Activated T-helper 17 cell treated with anti-CD3 and anti-CD28 coated beads, Interleukin-2, amount 50 U/mL, for 72 hours (primary cell): ENCODE measurements at regions not wholly inside any gene's neighbourhood (a gene's known extent, or its start where the extent isn't known, plus 50 kb on each side); places are given as distances from the start of the nearest gene placed in this dataset.
"Not testable (repeated sequence)": the region's sequence is repeated elsewhere in the genome, so short reads cannot be mapped to it uniquely, and the experiment has no call there.

Experiments used
- ATAC-seq: fragments of 150-1000 bp; cut with Tn5 transposase; replicated peaks from 2 replicates; pipeline ENCODE4 v1.10.0; 2021; ENCODE audit warnings: mild to moderate bottlenecking, moderate library complexity
- H3K27ac Mint-ChIP-seq: one replicate; pipeline ENCODE4 v1.8.0; 2022; ENCODE audit warnings: mixed read lengths
- H3K27me3 Mint-ChIP-seq: one replicate; pipeline ENCODE4 v1.8.0; 2022; ENCODE audit warnings: mixed read lengths
- H3K36me3 Mint-ChIP-seq: one replicate; pipeline ENCODE4 v1.8.0; 2022; ENCODE audit warnings: low read depth, mild to moderate bottlenecking, mixed read lengths
- H3K4me1 Mint-ChIP-seq: one replicate; pipeline ENCODE4 v1.8.0; 2022; ENCODE audit warnings: mixed read lengths
- H3K4me3 Mint-ChIP-seq: one replicate; pipeline ENCODE4 v1.8.0; 2022; ENCODE audit warnings: mild to moderate bottlenecking, mixed read lengths
- H3K9me3 Mint-ChIP-seq: one replicate; pipeline ENCODE4 v1.8.0; 2022; ENCODE audit warnings: mixed read lengths

DNA sequence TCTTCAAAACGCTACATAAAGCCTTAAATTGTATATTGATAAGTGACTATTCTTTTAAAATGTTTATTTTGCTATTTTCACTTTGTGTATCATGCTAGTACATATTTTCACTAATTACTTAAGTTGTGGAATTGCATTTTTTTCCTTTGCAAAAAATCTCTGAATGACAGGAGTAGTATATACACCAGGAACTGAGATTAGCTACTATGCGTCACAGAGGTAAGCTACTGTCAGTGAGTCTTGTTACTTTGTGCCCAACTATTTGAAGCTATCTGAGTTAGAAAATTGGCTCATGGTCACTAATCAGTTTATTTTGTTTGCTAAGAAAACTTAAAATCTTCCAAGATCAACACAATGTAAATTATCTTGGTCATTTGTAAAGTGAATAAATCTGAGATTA, 887.4 kb downstream of the TMTC2 start:
- Mint-ChIP-seq H3K27me3 (no peaks in the 10 kb centered on the region), H3K4me1 (no peaks in the 10 kb centered on the region), H3K36me3 (no peaks in the 10 kb centered on the region), H3K27ac (no peak overlapping the region), H3K9me3 (peaks cover 4% of the 10 kb centered on the region), H3K4me3 (no peak overlapping the region)
- no peak for ATAC-seq

- Mint-ChIP-seq H3K4me3 (no peak overlapping the region), H3K9me3 (peaks cover 4% of the 10 kb centered on the region)
- no peak for ATAC-seq
These were observed 887.0 kb downstream of the TMTC2 start for GRCh38 chr12:83573671-83574070.

DNA sequence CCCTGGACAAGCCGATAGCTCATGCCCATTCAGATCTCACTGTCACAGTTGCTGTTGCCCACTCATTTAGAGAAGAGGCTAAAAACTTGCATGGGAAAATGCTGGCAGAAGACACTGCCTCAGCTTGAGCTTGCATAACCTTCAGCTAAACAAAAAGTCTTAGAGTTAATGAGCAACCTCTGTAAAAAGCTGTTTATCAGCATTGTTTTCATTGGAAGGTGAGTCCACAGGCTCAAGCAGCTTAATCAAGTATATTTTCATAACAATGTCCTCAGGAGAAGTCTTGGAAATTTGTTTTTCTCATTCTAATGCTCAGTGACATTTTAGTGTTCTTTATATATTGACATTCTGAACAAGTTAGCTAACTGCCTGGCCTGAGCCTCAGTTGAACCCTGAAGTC, 872.9 kb downstream of the TMTC2 start:
- ATAC-seq = no peak
- no peaks in the 10 kb centered on the region for H3K36me3 Mint-ChIP-seq
- H3K4me1 Mint-ChIP-seq = no peaks in the 10 kb centered on the region
- H3K27ac Mint-ChIP-seq = no peak overlapping the region
- H3K4me3 Mint-ChIP-seq = no peak overlapping the region
- H3K9me3 Mint-ChIP-seq = peaks cover 5% of the 10 kb centered on the region
- no peaks in the 10 kb centered on the region for H3K27me3 Mint-ChIP-seq

More at GRCh38 chr12:83573671-83574070, 887.0 kb downstream of the TMTC2 start:
- H3K27ac Mint-ChIP-seq = no peak overlapping the region
- H3K4me1 Mint-ChIP-seq = no peaks in the 10 kb centered on the region
- no peaks in the 10 kb centered on the region for H3K27me3 Mint-ChIP-seq
- no peaks in the 10 kb centered on the region for H3K36me3 Mint-ChIP-seq

GRCh38 chr12:83556040-83556439, 869.3 kb downstream of the TMTC2 start:
- H3K27me3 Mint-ChIP-seq, H3K4me3 Mint-ChIP-seq, H3K27ac Mint-ChIP-seq, H3K4me1 Mint-ChIP-seq, H3K9me3 Mint-ChIP-seq, ATAC-seq, H3K36me3 Mint-ChIP-seq: not testable (repeated sequence)

- H3K4me3 Mint-ChIP-seq = no peak overlapping the region
- no peaks in the 10 kb centered on the region for H3K4me1 Mint-ChIP-seq
- H3K27me3 Mint-ChIP-seq = no peaks in the 10 kb centered on the region
- ATAC-seq = no peak
- H3K27ac Mint-ChIP-seq = no peak overlapping the region
- H3K36me3 Mint-ChIP-seq = no peaks in the 10 kb centered on the region
- no peaks in the 10 kb centered on the region for H3K9me3 Mint-ChIP-seq
These were observed 854.7 kb downstream of the TMTC2 start for GRCh38 chr12:83541446-83541845.

DNA sequence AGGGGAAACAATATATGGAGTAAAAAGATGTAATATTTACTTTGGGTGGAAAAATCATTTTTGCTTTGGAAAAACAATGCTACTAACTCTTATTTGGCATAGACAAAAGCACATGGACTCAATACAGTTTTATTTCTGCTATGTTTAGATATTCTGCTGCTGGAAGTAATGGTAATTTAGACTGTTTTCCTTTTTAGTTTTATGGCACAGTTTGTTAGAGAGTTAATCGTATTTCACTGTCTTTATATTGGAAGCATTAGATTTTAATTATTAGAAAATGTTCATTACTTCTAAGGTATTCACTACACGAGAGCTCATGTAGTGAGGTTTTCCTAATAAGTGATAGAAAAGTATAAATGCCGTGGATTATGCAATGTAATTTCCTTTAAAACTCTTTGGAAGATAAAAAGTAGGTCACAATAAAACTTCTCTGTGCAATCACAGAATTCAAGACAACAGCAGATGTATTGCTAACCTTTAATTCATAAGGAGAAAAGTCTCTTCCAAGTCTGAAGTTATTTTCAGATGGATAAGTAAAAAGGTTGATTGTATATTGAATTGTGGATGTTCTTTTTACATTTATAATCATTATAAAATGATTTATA, 851.8 kb downstream of the TMTC2 start:
- no peak for ATAC-seq
- Mint-ChIP-seq H3K27ac (no peak overlapping the region), H3K27me3 (no peaks in the 10 kb centered on the region), H3K9me3 (no peaks in the 10 kb centered on the region), H3K4me3 (no peak overlapping the region), H3K36me3 (no peaks in the 10 kb centered on the region), H3K4me1 (no peaks in the 10 kb centered on the region)

DNA sequence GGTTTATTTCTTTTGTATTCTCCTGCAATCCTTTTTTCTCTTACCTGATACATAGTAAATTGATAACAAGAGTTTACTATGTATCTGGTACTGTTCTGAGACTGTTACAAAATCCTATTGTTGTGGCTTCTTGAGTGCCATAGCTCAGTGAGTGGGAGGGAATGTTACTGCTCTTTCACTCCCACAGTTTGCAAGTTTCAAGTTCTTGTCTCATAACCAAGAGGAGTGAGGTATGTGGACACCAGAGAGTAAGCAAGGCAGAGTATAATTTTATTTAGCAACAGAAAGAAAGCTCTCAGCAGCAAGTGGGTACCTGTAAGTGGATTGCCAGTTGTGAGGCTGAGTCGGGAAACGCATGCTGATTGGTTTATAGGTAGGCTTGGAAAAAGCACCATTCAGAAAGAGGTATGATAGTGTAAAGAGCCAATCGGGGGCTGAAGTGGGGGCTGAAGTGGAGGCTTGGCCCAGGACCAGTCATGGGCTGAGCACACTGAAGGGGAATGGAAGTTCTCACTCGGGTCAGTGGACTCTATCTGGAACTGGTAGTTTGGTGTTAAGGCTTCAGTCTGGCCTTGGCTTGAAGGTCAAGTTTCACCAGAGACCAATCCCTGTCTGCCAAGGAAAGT, 850.8 kb downstream of the TMTC2 start:
- no peaks in the 10 kb centered on the region for H3K4me1 Mint-ChIP-seq
- no peak for ATAC-seq
- H3K36me3 Mint-ChIP-seq = no peaks in the 10 kb centered on the region
- no peaks in the 10 kb centered on the region for H3K27me3 Mint-ChIP-seq
- H3K9me3 Mint-ChIP-seq = no peaks in the 10 kb centered on the region
- no peak overlapping the region for H3K4me3 Mint-ChIP-seq
- no peak overlapping the region for H3K27ac Mint-ChIP-seq

DNA sequence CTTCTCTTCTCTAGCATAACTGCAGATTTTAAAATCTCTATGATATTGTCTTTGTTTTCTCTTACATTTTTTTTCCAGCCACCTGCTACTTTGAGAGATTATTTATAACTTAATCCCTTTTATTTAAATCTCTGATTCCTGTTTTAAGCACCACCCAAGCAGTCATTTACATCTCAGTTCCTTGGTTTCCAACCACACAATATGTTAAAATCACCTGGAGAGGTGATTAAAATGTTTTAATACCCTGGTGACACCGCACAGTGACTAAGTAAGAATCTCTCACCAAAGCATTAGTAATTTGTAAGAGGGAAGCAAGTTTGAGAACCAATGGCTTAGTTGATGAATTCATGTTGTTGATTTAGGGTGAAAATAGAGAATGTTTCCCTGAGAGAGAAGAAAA, 849.8 kb downstream of the TMTC2 start:
- Mint-ChIP-seq H3K36me3 (no peaks in the 10 kb centered on the region), H3K27me3 (no peaks in the 10 kb centered on the region), H3K9me3 (no peaks in the 10 kb centered on the region), H3K4me3 (no peak overlapping the region), H3K4me1 (no peaks in the 10 kb centered on the region), H3K27ac (no peak overlapping the region)
- ATAC-seq = no peak

DNA sequence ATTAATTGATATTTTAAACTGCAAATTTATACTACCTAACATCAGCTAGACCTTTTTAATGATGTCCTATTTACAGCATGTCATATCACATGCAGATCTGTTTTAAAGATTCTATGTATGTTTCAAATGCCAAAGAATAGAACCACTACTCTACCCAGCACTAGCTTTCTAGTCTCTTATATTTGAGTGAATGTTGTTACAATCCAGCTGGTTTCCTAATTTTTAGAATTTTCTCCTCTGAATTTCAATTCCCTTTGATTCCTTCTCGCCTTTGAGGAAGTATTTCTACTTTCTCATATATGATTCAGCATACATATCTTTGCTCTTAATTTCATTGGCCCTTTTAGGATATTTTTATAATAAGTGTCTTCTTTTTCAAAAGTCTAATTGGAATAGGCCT, 841.9 kb downstream of the TMTC2 start:
- no peak overlapping the region for H3K27ac Mint-ChIP-seq
- no peaks in the 10 kb centered on the region for H3K36me3 Mint-ChIP-seq
- peaks cover 5% of the 10 kb centered on the region for H3K9me3 Mint-ChIP-seq
- no peak for ATAC-seq
- H3K4me1 Mint-ChIP-seq = no peaks in the 10 kb centered on the region
- no peak overlapping the region for H3K4me3 Mint-ChIP-seq
- H3K27me3 Mint-ChIP-seq = no peaks in the 10 kb centered on the region

- no peak for ATAC-seq
- no peaks in the 10 kb centered on the region for H3K27me3 Mint-ChIP-seq
- no peak overlapping the region for H3K27ac Mint-ChIP-seq
- peaks cover 8% of the 10 kb centered on the region for H3K9me3 Mint-ChIP-seq
- H3K4me1 Mint-ChIP-seq = no peaks in the 10 kb centered on the region
- H3K36me3 Mint-ChIP-seq = no peaks in the 10 kb centered on the region
- no peak overlapping the region for H3K4me3 Mint-ChIP-seq
These were observed 841.1 kb downstream of the TMTC2 start for GRCh38 chr12:83527810-83528209.

GRCh38 chr12:83515306-83516026, 828.8 kb downstream of the TMTC2 start:
- Mint-ChIP-seq H3K36me3 (no peaks in the 10 kb centered on the region), H3K27me3 (no peaks in the 10 kb centered on the region), H3K4me1 (no peaks in the 10 kb centered on the region), H3K9me3 (no peaks in the 10 kb centered on the region), H3K4me3 (no peak overlapping the region), H3K27ac (no peak overlapping the region)
- ATAC-seq = no peak

- H3K27me3 Mint-ChIP-seq = no peaks in the 10 kb centered on the region
- no peak overlapping the region for H3K27ac Mint-ChIP-seq
- H3K4me1 Mint-ChIP-seq = no peaks in the 10 kb centered on the region
- no peak for ATAC-seq
- no peaks in the 10 kb centered on the region for H3K9me3 Mint-ChIP-seq
- no peaks in the 10 kb centered on the region for H3K36me3 Mint-ChIP-seq
- no peak overlapping the region for H3K4me3 Mint-ChIP-seq
These were observed 827.7 kb downstream of the TMTC2 start for GRCh38 chr12:83514372-83514771.

DNA sequence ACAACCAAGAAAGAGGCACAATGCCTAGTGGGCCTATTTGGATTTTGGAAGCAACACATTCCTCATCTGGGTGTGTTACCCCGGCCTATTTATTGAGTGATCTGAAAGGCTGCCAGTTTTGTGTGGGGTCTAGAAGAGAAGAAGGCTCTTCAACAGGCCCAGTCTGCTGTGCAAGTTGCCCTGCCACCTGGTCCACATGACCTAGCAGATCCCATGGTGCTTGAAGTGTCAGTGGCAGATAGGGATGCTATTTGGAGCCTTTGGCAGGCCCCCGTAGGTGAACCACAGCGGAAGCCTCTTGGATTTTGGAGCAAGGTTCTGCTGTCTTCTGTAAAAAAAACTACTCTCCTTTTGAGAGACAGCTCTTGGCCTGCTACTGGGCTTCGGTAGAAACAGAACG, 820.1 kb downstream of the TMTC2 start:
- no peak for ATAC-seq
- no peak overlapping the region for H3K27ac Mint-ChIP-seq
- H3K4me1 Mint-ChIP-seq = no peaks in the 10 kb centered on the region
- H3K36me3 Mint-ChIP-seq = no peaks in the 10 kb centered on the region
- no peaks in the 10 kb centered on the region for H3K27me3 Mint-ChIP-seq
- no peaks in the 10 kb centered on the region for H3K9me3 Mint-ChIP-seq
- H3K4me3 Mint-ChIP-seq = no peak overlapping the region

GRCh38 chr12:83505586-83505985, 818.9 kb downstream of the TMTC2 start:
- H3K4me1 Mint-ChIP-seq = no peaks in the 10 kb centered on the region
- no peaks in the 10 kb centered on the region for H3K27me3 Mint-ChIP-seq
- ATAC-seq = no peak
- H3K36me3 Mint-ChIP-seq = no peaks in the 10 kb centered on the region
- H3K27ac Mint-ChIP-seq = no peak overlapping the region
- H3K4me3 Mint-ChIP-seq = no peak overlapping the region
- H3K9me3 Mint-ChIP-seq = no peaks in the 10 kb centered on the region

- H3K27me3 Mint-ChIP-seq, ATAC-seq, H3K9me3 Mint-ChIP-seq, H3K27ac Mint-ChIP-seq, H3K4me3 Mint-ChIP-seq, H3K36me3 Mint-ChIP-seq, H3K4me1 Mint-ChIP-seq: not testable (repeated sequence)
These were observed 813.2 kb downstream of the TMTC2 start for GRCh38 chr12:83499894-83500293.
